ENCODE measurements at regions not wholly inside any gene's neighbourhood (a gene's known extent, or its start where the extent isn't known, plus 50 kb on each side); places are given as distances from the start of the nearest gene placed in this dataset.

GRCh38 chr9:7597716-7598115 lies 201.9 kb downstream of the DMAC1 start:
- no peak for TF ChIP-seq YY1 (tag by site-specific recombination; IDR thresholded peaks at IDR 0.05)
- no peak for TF ChIP-seq CTCF (tag by site-specific recombination; IDR thresholded peaks at IDR 0.05)
- TF ChIP-seq ZNF274 (IDR thresholded peaks at IDR 0.05; ENCODE audit: low read length): no peak
- TF ChIP-seq ZNF274 (tag by site-specific recombination; IDR thresholded peaks at IDR 0.05; ENCODE audit: borderline replicate concordance): no peak
- TF ChIP-seq ZNF335 (tag by site-specific recombination; conservative IDR thresholded peaks at IDR 0.05): no peak
- no peak for TF ChIP-seq ATF2 (tag by site-specific recombination; IDR thresholded peaks at IDR 0.05; ENCODE audit: low read depth)
- no peak for TF ChIP-seq ZNF324 (tag by site-specific recombination; IDR thresholded peaks at IDR 0.05)
- TF ChIP-seq GLIS2 (tag by site-specific recombination; IDR thresholded peaks at IDR 0.05): no peak
- TF ChIP-seq ZNF184 (tag by site-specific recombination; IDR thresholded peaks at IDR 0.05): no peak
- no peak for TF ChIP-seq SP2 (tag by site-specific recombination; IDR thresholded peaks at IDR 0.05)
- TF ChIP-seq ZFP69B (tag by site-specific recombination; IDR thresholded peaks at IDR 0.05): no peak

Measured in HEK293 (cell line).